22Rv1 (cell line): ENCODE measurements at regions not wholly inside any gene's neighbourhood (a gene's known extent, or its start where the extent isn't known, plus 50 kb on each side); places are given as distances from the start of the nearest gene placed in this dataset.

Source experiments
- H3K27ac ChIP-seq: fragments of 450-650 bp; 2 replicates; pipeline ENCODE4 v1.5.1; 2017
- CTCF ChIP-seq: fragments of 450-650 bp; IDR thresholded peaks from 2 replicates; pipeline ENCODE4 v1.5.1; 2017; ENCODE audit warnings: mild to moderate bottlenecking
- ZFX ChIP-seq: fragments of 450-650 bp; IDR thresholded peaks from 2 replicates; pipeline ENCODE4 v1.6.1; 2017; ENCODE audit warnings: antibody characterized with exemption, borderline replicate concordance

GRCh38 chr2:144570566-144570965 is 50.6 kb upstream of the ZEB2 start:
- no peak for TF ChIP-seq CTCF
- no peak for TF ChIP-seq ZFX
- no peak overlapping the region for H3K27ac ChIP-seq
